NCI-H1417 (cell line): ENCODE measurements at regions not wholly inside any gene's neighbourhood (a gene's known extent, or its start where the extent isn't known, plus 50 kb on each side); places are given as distances from the start of the nearest gene placed in this dataset.
A peak's percentile ranks its signal among the peaks of the same experiment; 100 is the strongest.
"Not testable (repeated sequence)": the region's sequence is repeated elsewhere in the genome, so short reads cannot be mapped to it uniquely, and the experiment has no call there.

Experiments
- DNase-seq, 3 experiments: peaks; one replicate each; lab custom pipeline; 2025; lab: John Stamatoyannopoulos, UW

DNA sequence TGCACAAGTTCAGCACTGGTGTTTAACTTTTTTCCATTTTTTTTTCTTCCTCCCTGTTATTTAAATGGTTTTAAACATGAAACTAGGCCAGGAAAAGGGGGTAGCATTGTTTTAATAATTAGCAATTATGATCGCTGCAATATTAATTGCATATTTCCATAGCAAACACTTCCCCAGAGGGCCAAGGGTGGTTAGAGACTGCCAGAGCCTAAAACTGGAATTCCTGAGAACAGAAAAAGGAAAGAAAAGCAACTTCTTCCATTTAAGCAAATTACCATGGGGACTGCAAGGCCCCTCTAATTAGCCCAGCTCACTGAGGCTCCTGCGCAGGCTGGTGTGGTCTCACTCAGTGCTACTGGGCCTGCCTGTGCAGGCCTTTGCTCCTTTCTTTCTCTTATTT is 201.5 kb downstream of the SMAD2 start:
- no peak for DNase-seq

DNA sequence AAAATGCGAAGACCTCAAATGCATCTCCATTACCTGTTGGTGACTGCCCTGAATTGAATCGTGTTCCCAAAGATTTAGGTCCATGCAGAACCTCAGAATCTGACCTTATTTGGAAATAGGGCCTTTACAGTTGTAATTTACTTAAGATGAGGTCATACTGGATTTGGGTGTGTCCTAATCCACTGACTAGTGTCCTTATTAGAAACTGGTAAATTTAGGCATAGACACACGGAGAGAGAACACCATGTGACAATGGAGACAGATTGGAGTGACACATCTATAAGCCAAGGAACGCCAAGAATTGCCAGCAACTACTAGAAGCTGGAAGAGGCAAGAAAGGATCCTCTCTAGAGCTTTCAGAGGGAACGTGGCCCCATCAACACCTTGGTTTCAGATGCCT is 203.1 kb downstream of the SMAD2 start:
- no peak for DNase-seq

DNA sequence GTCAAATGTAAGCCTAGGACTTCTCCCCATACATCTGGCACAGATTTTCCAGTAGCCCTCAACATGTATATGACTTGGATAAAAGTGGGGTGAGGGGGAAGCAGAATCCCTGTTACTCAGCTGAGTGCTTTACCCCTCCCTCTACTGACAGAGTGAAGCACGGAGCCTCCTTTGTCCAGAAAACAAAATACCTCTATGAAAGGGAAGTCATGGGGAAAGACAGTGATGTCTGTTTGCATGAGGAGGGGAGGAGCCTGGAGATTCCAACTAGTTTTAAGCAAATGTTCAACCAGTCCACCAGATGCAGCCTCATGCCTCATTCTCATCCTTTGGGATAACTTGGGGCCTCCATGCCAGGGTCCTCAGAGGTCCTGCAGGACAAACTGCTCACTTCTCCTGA is 203.9 kb downstream of the SMAD2 start:
- no peak for DNase-seq

DNA sequence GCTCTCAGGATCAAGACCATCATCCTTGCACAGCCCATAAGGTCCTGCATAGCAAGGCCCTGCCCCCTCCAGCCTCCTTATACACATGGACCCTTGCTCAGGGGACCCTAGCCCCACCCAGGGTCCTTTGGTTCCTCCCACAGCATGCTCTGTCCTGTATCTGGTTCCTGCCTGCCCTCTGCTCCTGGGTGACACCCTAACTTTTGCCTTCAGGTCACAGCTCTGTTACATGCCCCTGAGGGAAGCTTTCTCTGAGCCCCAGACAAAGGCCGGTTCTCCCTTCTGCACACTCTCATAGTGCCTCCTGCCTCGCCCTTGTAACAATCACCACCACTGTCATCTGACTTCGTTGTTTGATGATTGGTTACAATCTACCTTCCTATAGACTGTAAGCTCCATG is 204.8 kb downstream of the SMAD2 start:
- DNase-seq = no peak

DNA sequence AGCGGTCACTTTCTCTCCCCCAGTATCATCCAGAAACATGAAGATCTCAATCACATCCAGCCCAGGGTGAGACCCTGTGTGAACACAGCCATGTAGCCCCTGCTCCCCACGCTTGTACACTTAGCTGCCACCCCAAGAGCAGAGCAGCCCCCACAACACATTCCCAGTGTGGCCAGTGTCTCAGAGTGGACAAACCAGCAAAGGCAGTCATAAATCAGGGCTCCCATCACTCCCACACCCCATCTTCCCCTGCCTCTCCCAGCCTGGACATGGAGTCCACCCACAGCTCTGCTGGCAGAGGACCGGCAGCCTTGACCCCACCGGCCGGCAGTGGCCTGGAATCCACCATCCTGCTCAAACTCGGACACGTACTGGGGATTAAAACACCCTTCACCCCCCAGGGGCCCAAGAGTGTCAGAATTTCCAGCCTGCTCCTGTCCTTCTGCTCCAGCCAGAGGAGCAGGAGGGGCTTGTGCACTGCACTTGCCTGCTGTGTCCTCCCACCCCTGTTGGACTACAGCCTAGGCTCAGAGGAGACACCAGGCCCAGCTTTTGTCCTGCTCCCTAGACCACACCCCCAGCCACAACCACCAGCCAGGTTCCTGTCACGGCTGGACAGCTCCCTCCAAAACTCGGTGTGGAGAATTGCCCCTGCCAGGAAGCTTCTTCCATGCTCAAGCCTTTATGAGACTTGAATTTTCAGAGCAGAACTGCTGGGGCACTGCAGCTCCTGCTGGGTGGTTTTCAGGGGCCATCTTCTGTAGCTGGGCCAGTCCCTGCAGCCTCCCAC is 206.1 kb downstream of the SMAD2 start:
- DNase-seq = no peak

DNA sequence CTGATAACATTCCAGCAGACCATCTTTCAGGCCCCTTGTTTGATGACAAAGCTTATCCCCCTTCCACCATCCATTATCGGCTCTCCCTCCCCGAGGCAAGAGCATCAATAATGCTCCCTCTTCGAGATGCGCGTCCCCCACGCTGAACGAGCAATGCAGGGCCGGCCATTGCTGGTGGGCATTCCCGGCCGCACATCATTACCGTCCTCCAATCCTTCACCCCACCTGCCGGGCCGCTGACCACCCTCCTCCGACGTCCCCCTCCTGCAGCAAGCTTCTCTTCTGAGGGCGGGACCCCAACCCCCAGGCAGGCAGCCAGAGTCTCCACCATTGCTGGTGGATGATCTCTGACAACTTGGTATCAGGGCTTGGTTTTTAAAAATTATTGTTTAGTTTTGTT is 208.6 kb downstream of the SMAD2 start:
- no peak for DNase-seq

DNA sequence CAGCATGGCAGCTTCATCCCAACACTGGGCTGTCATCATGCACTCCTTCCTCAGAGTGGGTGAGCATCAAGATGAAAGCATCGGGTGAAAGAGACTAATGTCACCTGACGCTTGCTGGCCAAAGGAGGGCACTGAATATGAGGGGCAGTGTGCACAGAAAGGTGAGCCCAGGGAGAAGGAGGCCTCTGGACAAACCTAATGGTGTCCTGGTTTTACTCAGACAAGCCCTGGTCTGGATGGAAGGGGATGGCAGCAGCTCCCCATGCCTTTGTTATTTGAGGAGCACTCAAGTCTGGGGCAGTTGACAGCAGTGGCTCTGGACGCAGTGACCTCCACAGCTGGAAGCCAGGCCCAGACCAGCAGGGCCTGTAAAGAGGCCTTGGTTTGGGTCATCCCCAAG is 209.7 kb downstream of the SMAD2 start:
- DNase-seq = no peak

DNA sequence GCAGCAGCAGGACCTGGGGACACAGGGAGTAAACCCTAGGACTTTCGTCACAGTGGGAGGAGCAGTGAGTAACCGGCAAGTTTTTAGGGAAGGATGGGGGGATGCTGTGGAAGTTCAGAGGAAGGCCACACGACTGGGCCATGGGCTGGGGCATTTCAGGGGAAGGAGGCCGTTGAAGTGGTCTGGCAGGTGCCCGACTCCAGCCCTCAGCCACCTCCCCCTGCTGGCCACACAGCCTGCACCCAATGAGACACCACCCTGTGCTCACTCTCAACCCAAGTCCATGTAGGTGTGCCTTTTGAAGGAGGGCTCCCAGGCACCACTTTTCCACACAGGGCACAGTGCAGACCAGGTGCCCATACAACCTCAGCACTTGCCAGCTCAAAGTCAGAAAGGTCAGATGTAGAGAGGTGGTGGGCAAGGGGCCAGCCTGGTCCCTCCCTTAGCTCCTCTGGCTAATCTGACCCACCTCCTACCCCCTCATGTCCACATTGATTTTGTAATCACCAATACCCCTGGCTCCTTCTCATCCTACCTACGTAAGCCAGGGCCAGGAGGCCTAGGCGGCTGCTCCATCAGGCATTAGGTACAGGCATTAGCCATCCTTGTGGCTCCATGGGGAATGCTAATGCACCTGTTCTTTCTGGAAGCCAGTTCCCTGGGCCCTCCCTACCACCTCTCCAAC is 211.2 kb downstream of the SMAD2 start:
- no peak for DNase-seq

DNA sequence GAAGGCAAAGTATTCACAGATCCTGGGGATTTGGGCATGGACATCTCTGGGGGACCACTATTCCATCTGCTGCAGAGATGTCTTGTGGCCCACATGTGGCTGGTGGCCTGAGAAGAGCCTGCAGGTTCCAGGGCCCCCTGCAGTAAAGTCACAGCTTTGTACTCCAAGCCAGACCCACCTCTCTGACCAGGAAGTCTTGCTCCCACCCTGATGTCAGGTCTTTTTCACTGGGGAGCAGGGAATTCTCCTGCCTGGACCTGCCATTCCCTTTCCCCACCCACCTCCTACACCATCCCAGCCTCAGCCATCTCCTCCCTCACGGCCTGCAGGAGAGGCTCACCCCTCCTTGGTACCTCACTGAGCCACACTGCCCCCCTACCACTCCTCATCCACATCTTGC is 211.8 kb downstream of the SMAD2 start:
- no peak for DNase-seq

DNA sequence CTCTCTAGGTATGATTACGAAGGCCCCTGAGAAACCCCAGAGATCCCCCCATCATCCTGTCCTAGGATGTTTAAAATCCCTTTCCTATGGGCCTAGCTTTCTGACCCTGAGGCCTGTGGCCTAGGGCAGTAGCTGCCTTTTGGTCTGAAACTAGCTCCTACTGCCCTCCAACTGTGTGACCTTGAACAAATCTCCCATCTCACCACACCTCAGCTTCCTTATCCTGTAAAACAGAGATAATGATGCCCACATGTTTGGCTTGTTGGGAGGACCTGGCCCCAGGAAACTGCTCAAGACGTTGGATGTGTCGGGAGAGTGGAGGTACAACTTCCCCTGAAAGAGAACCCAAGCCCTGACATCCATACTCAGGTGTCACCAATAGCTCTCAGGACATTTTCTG is 213.2 kb downstream of the SMAD2 start:
- no peak for DNase-seq

DNA sequence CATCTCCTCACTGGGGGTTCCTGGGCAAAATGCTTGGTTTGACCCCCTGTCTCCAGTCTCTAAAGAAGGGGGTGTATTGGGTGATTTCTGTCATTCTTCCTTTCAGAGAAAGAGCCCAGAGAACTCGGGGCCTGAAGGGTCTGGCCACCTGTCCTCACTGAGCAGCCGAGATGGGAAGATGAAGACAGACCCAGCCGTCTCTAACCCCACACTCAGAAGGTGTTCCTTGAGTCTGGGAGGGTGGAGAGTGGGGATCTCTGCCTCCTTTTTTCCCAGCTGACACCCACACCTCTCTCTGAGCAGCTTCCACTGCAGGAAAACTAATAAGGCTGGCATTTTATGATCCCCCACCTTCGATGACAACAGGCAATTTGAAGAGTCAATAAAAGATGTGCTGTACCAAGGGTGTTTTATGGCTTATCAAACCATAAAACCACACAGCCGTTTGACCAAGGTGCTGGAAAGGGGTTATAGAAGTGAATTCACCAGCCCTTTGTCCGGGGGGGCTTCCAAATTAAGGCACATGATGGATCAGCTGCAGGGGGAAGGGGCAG is 213.8 kb downstream of the SMAD2 start:
- DNase-seq = no peak

DNA sequence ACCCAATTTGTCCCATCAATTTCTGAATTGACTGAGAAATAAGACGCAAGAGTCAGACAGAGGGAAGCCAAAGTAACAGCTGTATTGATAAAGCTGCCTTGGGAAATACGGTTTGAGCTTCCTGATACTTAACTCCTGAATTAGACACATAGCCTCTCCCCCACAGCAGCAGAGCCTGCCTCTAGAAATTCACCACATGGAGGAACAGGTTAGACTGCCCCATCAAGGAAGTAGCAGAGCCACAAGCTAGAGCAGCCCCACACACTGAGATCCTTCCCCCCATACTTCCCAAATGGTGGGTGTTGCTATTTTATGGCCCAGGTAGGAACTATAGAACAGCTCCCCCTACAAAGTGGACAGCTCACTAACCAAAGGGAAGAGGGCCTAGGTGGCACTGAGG is 220.0 kb downstream of the SMAD2 start:
- DNase-seq = no peak

DNA sequence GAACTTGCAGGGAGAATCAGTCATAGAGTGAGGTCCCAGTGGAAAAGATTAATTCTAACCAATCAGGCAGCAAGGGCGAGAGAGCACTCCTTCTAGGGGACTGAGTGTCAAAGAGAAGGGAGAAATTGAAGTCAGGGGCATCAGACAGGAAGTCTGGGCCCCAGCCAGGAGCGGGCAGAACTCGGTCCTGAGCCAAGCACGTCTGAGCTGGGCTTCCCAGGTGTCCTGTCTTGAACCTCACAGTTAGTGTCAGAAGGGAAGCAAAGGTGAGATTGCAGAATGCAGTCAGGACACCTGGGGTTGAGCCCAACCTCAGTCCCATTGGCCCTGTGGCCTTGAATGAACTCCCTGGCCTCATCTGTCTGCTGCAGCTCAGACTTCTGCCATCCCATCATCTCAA is 220.9 kb downstream of the SMAD2 start:
- DNase-seq = no peak

DNA sequence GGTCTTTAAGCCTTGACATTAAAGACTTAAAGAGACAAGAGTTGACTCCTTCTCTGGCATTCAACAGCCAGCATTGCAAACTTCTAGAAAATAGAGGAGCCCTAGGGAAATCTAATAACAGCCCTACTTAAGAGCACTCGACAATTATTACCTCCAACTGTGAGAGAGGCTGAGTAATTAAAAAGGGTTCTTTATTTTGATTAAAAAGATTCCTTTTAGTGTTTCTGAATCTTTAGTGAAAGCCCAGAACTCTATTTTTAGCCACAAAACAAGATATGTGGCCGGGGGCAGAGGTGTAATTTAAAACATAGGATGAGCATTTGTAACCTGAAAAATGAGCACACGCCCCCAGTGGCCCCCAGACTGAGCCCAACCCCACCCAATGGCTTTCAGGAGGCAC is 222.3 kb downstream of the SMAD2 start:
- no peak for DNase-seq

DNA sequence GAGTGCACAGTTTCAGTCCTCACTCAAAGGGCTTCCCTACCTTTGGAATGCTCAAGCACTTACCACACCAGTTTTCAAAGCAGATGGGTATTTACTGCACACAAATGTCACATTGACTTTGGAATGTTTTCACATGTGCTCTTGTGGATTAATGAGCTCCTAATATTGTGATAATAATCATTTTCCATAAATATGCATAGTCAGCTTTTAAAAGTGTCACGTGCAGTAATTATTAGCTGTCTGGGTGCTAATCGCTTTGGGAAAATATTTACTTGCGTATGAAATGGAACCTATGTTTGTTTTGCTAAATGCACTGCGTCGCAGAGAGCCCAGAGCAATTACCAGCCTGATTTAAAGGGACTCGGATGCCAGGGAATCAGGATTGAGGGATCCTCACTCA is 229.3 kb downstream of the SMAD2 start:
- DNase-seq = peak in 2 of 3 experiments; percentile 53 to 87

DNA sequence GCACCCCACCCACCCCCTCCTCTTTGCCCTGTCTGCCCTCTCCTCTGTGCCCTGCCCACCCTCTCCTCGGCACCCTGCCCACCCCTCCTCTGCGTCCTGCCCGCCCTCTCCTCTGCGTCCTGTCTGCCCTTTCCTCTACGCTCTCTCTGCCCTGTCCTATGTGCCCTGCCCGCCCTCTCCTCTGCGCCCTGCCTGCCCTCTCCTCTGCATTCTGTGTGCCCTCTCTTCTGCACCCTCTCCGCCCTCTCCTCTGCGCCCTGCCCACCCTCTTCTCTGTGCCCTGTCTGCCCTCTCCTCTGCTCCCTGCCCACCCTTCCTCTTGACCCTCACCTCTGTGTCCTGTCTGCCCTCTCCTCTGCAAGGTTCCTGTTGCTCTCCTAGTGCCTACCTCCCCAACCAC is 233.6 kb downstream of the SMAD2 start:
- DNase-seq = no peak

DNA sequence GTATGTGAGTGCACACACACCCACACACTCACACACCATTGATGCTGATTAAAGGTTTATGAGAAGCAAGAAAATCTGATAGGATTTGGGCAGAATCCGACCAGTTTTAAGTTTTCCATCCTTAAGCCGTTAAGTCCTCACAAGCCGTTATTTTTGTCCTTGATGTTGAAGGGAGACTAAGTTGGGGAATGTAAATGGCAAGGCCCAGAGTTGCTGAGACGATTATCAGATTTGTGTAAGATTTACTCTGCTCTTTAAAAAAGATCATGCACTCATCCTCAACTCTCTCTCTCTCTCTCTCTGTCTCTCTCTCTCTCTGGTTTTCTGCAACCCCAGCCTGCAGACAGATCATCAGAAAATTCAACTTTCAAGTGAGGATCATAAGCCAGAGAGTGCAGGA is 238.8 kb downstream of the SMAD2 start:
- DNase-seq = no peak

DNA sequence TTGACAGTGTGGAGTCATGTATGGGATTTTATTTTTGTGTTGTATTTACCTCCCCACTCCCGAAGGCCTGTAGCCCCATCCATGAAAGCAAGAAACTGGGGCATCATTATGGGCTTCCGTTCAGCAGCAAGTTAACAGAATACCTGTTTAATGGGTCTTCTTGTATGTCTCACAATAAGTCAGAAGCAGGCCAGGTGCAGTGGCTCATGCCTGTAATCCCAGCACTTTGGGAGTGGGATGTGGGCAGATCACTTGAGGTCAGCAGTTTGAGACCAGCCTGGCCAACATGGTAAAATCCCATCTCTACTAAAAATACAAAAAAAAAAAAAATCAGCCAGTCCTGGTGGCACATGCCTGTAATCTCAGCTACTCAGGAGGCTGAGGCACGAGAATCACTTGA is 239.7 kb downstream of the SMAD2 start:
- DNase-seq = not testable (repeated sequence)

DNA sequence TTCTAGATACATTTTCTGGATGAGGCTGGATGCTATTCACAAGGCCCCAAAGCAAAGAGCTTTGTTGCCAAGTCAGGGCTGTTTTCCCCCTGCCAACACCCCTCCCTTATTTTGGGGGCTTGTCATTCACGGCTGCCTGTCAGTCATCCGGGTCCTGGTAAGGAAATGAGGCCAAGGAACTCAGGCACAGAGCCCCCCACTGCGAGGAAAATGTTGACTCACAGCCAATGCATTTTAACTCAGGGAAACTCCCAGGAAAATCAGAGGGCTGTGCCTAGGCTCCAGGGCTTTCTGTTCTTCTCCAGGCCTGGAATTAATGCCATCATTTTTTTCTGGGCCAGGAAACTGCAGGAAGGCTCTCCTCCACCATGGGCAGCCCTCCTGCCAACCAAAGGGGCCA is 241.1 kb downstream of the SMAD2 start:
- DNase-seq = no peak

DNA sequence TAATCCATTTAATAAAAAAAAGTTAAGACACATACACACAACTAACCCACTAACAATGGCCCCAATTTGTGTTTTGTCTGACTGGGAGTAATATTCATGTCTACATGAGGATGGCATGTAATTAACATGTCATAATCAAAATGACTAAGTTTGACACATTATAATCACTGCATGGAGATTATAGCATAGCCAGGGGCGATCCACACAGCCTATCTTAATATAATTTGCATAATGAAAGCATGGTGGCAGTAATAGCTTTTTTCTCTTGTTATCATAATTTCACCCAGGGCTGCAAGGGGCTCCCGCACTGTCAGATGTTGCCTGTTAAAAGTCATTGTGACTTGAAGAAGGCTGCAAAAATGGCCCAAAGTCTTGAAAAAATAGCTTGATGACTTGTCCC is 243.7 kb downstream of the SMAD2 start:
- DNase-seq = no peak

DNA sequence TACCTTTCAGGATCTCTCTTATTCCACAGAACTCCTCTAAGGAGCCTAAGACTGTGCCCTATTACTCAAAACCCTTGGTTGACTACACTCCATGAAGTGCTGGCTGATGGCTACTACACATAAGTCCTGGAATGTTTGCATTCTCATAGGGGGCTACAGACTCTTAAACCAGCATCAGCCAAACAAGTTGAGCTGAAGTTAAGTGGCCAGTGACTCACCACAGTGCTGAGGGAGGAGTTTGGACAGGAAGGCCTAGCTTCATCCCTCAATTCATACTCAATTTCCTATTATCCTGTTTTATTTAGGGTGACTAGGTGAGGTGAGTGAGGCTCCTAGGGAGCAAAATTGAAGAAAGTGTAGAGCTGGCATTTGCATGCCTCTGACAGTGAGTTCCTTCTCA is 246.7 kb downstream of the SMAD2 start:
- DNase-seq = no peak

DNA sequence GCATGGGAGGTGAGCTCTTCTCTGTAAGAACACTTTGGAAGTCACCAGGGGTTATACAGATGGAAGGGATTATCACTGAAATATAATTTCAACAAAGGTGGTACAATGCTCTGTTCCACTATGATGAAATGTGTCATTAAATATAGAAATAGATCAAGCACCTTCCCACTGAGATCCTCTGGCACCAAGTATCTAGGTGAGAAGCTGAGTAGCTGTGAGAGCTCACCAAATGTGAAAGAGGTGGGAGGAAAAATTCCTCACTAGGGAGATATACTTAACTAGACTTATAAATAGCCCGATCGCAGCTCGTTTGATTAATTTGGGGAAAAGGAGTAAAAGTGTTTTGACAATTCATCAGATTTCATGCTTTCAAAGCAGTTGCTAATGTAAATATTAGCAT is 247.6 kb downstream of the SMAD2 start:
- no peak for DNase-seq

DNA sequence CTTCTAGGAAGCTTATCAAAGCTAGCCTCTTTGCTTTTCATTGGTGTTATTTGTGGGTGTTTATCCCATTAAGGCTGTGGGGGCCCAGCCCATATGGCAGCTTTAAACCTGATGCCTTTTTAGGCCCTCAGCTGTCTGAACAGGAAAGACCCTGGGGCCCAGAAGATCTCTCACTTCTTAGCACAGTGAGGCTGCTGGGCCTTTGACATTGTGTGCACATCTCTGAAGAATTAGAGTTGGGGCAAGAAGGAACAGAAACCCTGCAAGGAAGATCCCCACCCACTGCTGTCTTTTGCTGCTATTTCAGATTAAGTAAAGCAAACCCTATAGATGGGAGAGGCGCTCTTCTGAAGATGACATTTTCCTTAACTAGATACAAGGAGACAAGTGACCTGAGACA is 250.0 kb downstream of the SMAD2 start:
- DNase-seq = no peak

DNA sequence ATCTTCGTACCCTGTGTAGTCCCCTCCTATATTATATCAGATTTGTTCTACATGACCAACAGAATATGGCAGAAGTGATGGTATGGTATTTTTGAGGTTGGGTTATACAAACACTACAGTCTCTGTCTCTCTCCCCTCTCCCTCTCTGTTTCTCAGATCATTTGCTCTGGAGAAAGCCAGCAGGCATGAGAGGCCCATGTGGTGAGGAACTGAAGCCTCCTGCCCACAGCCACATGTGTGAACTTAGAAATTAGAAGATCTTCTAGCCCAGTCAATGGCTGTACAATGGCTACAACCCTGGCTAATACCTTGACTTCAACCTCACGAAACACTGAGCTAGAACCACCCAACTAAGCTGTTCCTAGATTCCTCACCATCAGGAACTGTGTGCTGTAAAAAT is 250.6 kb downstream of the SMAD2 start:
- no peak for DNase-seq
